ENCODE measurements at regions not wholly inside any gene's neighbourhood (a gene's known extent, or its start where the extent isn't known, plus 50 kb on each side); places are given as distances from the start of the nearest gene placed in this dataset.

DNA sequence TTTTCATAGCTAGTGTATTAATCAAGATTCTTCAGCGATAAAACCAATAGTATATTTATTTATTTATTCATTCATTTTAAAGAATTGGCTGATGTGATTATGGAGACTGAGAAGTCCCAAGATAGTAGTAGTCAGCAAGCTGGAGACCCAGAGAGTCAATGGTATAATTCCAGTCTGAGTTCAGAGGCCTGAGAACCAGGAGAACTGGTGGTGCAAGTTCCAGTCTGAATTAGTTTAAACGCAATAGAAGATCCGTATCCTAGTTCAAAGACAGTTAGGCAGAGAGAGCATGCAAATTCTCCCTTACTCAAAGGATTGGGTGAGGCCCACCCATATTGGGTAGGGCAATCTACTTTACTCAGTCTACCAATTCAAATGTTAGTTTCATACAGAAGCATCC, 364.2 kb upstream of the RPS23 start:
- no peaks in the 10 kb centered on the region for H3K79me2 ChIP-seq (ENCODE audit: insufficient read depth, low read depth, low read length)
- intact Hi-C loops (cut with micrococcal nuclease; ENCODE audit: unreplicated experiment), result loop anchor here (10.0 kb wide), 1 partner anchor 922 kb away; no protein-coding TSS in a partner anchor
- no peaks in the 10 kb centered on the region for H3K4me1 ChIP-seq (ENCODE audit: insufficient read depth, low read length, poor library complexity, severe bottlenecking)
- ChIA-PET CTCF (ENCODE audit: unreplicated experiment) (no interaction called here), POLR2A (no interaction called here)
- H3K36me3 ChIP-seq (ENCODE audit: insufficient read depth, low read length), result no peaks in the 10 kb centered on the region
- H3K9me3 ChIP-seq (ENCODE audit: low read length), result no peaks in the 10 kb centered on the region
- no peak overlapping the region for H3K4me3 ChIP-seq (ENCODE audit: low read depth, low read length, poor library complexity, severe bottlenecking)
- H4K20me1 ChIP-seq (ENCODE audit: insufficient read depth, low read length), result no peaks in the 10 kb centered on the region
- no peak overlapping the region for H3K4me2 ChIP-seq (ENCODE audit: low read length)
- no TSS peak for BruUV-seq (replicated peaks)
- TF ChIP-seq EZH2phosphoT487 (IDR thresholded peaks at IDR 0.05; ENCODE audit: borderline replicate concordance, low read depth, low read length), result no peak
- TF ChIP-seq, protein P1, sequence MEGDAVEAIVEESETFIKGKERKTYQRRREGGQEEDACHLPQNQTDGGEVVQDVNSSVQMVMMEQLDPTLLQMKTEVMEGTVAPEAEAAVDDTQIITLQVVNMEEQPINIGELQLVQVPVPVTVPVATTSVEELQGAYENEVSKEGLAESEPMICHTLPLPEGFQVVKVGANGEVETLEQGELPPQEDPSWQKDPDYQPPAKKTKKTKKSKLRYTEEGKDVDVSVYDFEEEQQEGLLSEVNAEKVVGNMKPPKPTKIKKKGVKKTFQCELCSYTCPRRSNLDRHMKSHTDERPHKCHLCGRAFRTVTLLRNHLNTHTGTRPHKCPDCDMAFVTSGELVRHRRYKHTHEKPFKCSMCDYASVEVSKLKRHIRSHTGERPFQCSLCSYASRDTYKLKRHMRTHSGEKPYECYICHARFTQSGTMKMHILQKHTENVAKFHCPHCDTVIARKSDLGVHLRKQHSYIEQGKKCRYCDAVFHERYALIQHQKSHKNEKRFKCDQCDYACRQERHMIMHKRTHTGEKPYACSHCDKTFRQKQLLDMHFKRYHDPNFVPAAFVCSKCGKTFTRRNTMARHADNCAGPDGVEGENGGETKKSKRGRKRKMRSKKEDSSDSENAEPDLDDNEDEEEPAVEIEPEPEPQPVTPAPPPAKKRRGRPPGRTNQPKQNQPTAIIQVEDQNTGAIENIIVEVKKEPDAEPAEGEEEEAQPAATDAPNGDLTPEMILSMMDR (conservative IDR thresholded peaks at IDR 0.05; ENCODE audit: low read length), result no peak
- no peaks in the 10 kb centered on the region for H3K9me2 ChIP-seq (ENCODE audit: insufficient read depth, low read length)
- H3K27ac ChIP-seq (ENCODE audit: low read depth, low read length, poor library complexity, severe bottlenecking), result no peak overlapping the region
- no peak overlapping the region for H2AFZ ChIP-seq (ENCODE audit: low read length)
- no peak for DNase-seq (ENCODE audit: low spot score)

DNA sequence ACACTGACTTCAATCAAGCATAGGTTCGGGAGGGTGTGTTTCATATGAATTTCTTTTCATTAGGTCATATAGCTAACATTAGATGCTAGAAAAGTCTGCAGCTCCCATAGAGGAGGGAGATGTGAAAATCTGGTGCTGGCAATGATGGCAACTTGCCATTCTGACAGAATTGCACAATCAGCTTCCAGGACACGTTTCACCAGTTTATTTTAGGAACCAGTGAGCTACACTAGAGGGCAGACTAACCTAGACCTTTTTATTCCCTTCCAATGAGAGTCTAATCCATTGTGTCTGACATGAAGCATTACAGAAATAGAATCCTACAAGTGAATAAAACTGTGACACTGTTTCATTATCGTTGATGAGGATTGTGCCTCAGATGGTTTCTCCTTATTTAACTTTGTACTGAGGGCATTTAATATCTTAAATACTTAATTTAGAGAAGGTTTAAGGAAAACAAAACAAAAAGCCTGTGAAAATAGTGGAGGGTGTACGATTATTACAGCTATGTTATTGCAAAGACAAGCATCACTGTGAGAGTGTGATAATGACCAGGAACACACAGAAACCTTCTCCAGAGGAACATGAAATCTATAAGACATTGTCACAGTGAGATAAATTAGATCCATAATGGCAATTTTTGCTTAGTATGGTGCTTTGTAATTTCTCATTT, 363.3 kb upstream of the RPS23 start:
- Histone ChIP-seq H3K36me3 (ENCODE audit: insufficient read depth, low read length) (no peaks in the 10 kb centered on the region), H3K4me1 (ENCODE audit: insufficient read depth, low read length, poor library complexity, severe bottlenecking) (no peaks in the 10 kb centered on the region), H3K4me3 (ENCODE audit: low read depth, low read length, poor library complexity, severe bottlenecking) (no peak overlapping the region), H2AFZ (ENCODE audit: low read length) (no peak overlapping the region), H3K9me3 (ENCODE audit: low read length) (no peaks in the 10 kb centered on the region), H3K4me2 (ENCODE audit: low read length) (no peak overlapping the region), H4K20me1 (ENCODE audit: insufficient read depth, low read length) (no peaks in the 10 kb centered on the region), H3K79me2 (ENCODE audit: insufficient read depth, low read depth, low read length) (no peaks in the 10 kb centered on the region), H3K9me2 (ENCODE audit: insufficient read depth, low read length) (no peaks in the 10 kb centered on the region), H3K27ac (ENCODE audit: low read depth, low read length, poor library complexity, severe bottlenecking) (no peak overlapping the region)
- DNase-seq (ENCODE audit: low spot score), result peak; percentile 28
- POLR2A ChIA-PET, result interaction anchor here (1.1 kb wide), 1 partner anchor 20 kb away, joined by 6 read pairs; no protein-coding TSS in a partner anchor
- CTCF ChIA-PET (ENCODE audit: unreplicated experiment), result no interaction called here
- BruUV-seq (replicated peaks), result no TSS peak
- TF ChIP-seq EZH2phosphoT487 (IDR thresholded peaks at IDR 0.05; ENCODE audit: borderline replicate concordance, low read depth, low read length), result no peak
- TF ChIP-seq, protein P1 (conservative IDR thresholded peaks at IDR 0.05; ENCODE audit: low read length), result peak; percentile 71
- intact Hi-C loops (cut with micrococcal nuclease; ENCODE audit: unreplicated experiment), result loop anchor here (10.0 kb wide), 1 partner anchor 923 kb away; no protein-coding TSS in a partner anchor

DNA sequence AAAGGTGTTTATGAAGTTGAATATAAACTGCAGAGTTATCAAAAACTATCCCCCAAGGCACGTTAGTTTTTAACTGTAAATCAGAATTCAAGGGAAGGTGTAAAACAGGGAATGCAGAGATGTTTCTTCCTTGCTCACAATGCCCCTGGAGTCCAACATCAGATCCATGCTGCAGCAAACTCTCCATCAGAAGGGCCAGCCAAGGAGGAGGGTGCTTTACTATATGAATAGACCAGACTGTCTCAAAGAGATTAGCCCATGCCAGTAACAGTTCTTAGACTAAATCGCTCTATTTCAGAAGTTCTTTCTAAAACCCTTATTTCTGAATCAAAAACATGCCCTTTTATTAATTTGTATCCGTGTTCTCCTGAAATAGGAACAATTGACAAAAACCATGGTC, 362.8 kb upstream of the RPS23 start:
- TF ChIP-seq EZH2phosphoT487 (IDR thresholded peaks at IDR 0.05; ENCODE audit: borderline replicate concordance, low read depth, low read length), result no peak
- TF ChIP-seq, protein P1 (conservative IDR thresholded peaks at IDR 0.05; ENCODE audit: low read length), result no peak
- Histone ChIP-seq H3K27ac (ENCODE audit: low read depth, low read length, poor library complexity, severe bottlenecking) (no peak overlapping the region), H3K79me2 (ENCODE audit: insufficient read depth, low read depth, low read length) (no peaks in the 10 kb centered on the region), H2AFZ (ENCODE audit: low read length) (no peak overlapping the region), H3K4me2 (ENCODE audit: low read length) (no peak overlapping the region), H3K9me3 (ENCODE audit: low read length) (no peaks in the 10 kb centered on the region), H3K9me2 (ENCODE audit: insufficient read depth, low read length) (no peaks in the 10 kb centered on the region), H3K4me1 (ENCODE audit: insufficient read depth, low read length, poor library complexity, severe bottlenecking) (no peaks in the 10 kb centered on the region), H3K4me3 (ENCODE audit: low read depth, low read length, poor library complexity, severe bottlenecking) (no peak overlapping the region), H3K36me3 (ENCODE audit: insufficient read depth, low read length) (no peaks in the 10 kb centered on the region), H4K20me1 (ENCODE audit: insufficient read depth, low read length) (no peaks in the 10 kb centered on the region)
- DNase-seq (ENCODE audit: low spot score), result no peak
- no TSS peak for BruUV-seq (replicated peaks)
- ChIA-PET CTCF (ENCODE audit: unreplicated experiment) (no interaction called here), POLR2A (interaction anchor here (1.1 kb wide), 1 partner anchor 21 kb away, joined by 6 read pairs; no protein-coding TSS in a partner anchor)
- intact Hi-C loops (cut with micrococcal nuclease; ENCODE audit: unreplicated experiment), result loop anchor here (10.0 kb wide), 1 partner anchor 924 kb away; no protein-coding TSS in a partner anchor
